GM19463 (cell line): ENCODE measurements at regions not wholly inside any gene's neighbourhood (a gene's known extent, or its start where the extent isn't known, plus 50 kb on each side); places are given as distances from the start of the nearest gene placed in this dataset.

ENCODE experiments used
- ATAC-seq: cut with Tn5 transposase; IDR thresholded peaks from one replicate; pipeline ENCODE4 v1.9.1; 2021; ENCODE audit warnings: mild to moderate bottlenecking, moderate library complexity; ENCODE audit not compliant: unreplicated experiment

DNA sequence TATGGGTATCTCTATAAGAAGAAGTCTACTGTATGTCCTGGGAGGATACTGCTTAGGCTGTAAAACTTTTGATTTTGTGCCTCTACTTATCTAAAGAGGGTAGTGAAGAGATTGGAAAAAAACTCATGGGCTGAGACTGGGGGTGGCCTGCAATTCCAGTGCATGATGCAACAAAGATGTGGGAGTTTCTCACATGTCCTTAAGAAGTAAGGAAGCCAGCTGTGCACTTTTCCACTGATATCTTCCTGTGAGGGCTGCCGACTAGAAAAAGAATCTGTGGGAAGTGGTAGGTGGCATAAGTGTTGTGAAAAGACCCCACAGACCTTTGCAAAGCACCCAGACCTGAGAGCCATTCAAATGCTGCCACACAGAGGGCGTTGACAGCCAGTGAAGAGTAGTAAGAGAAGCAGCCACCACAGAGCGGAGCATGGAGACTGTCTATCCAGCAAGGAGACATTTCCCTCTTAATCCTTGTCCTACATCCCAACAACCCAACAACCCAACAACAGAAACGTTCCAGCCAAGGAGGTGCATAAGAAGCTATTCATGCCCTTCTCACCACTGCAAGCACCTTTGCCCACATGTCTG, 65.1 kb downstream of the PFDN4 start:
- ATAC-seq: no peak

- no peak for ATAC-seq
Observed at GRCh38 chr20:54275359-54276111, 67.6 kb downstream of the PFDN4 start.

DNA sequence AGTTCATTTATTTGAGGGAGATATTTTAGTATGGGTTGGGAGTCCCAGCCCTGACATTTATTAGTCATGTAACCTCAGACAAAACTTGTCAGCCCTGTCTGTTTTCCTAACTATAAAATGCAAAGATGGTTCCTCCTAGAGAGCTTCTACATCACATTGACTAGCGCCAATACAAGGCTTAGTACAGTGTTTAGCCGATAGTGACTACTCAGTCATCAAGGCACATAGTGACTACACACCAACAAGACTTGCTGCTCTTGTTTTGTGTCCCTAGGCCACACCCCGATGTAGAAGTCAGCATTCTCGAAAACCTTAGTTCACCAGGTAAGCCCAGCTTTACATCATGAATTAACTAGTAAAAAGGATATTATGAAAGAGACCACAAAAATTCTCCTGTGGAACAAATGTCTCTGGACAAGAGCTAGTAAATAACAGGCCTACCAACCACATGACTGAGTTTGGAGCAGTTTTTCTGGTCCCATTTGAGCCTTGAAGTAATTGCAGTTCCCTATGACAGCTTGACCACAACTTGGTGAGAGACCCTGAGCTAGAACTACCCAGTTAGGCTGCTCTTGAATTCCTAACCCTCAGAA, 68.8 kb downstream of the PFDN4 start:
- ATAC-seq: no peak

DNA sequence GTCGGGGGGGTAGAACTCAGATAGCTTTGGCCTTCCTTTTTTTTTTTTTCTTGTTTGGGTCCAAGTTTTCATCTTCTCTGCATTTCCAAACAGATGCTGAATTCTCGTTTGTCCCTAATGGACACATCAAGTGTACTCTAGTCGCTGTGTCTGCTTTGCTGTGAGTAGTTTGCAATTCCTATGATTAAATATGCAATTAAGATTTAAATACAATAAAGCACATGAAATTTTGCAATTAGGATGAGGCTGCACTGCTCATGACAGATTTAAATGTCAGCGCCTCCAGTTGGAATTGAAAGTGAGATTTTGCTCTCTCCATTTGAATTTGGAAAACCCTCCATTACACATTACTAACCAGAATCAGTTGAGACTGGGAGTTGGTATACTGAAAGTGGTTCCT, 70.4 kb downstream of the PFDN4 start:
- no peak for ATAC-seq

DNA sequence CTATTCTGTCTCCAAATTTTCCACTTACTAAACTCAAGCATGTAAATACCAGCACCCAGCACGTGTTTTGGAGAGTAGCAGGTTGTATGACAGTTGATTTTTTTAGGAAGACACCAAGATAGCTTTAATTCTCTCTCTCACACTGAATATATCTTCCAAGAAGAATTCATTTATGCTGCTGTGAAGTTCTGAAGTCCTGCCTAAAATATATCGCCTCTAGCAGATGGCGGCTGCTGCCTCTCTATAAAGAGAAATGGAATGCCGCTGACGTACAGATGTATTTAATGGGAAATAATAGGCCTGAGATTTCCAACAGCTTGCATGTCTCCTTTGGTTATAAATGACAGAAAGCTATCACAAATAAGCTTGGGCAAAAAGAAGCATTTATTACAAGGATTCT, 74.7 kb downstream of the PFDN4 start:
- ATAC-seq: no peak

GRCh38 chr20:54283253-54283652, 75.4 kb downstream of the PFDN4 start:
- ATAC-seq: no peak

DNA sequence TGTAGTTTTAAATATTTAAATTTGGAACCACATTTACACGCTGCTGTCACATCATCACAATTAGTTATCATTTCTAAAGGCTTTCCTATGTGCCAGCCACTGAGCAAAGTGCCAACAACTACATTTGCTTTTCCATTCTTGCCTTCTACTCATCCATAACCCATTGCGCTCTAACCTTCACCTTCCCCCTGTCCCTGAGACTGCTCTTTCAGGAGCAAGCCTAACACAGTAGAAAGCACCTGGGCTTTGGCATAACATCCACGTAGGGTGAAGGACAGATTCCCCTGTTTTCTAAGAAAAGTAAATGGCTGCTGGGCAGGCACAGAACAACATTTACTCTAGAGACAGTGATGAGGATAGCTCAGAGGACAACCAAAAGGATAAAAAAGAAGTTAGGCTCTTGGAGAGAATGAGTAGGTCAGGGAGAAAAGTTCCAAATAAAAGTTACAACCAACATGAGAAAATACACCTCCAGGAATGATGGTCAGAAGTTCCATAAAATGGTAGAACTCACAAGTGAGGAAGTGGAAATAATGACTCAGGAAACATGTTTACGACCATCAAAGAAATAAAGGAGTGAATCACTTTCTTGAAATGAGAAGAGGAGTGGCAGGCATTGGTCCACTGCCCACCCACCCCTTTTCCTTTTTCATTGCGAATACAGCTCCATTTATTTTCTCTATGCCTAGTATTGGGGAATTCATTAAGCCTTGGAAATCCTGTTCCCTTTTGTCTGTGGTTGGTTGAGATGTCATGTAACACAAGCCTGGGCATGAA, 77.2 kb downstream of the PFDN4 start:
- no peak for ATAC-seq

DNA sequence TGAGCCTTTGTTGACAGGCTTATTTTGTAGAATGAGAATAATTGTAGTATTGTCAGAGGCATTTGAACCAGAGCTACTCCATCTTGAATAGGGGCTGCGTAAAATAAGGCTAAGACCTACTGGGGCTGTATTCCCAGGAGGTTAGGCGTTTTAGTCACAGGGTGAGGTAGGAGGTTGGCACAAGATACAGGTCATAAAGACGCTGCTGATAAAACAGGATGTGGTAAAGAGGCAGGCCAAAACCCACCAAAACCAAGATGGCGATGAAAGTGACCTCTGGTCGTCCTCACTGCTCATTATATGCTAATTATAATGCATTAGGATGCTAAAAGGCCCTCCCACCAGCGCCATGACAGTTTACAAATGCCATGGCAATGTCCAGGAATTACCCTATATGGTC, 82.7 kb downstream of the PFDN4 start:
- no peak for ATAC-seq

GRCh38 chr20:54291339-54292010, 83.6 kb downstream of the PFDN4 start:
- no peak for ATAC-seq

DNA sequence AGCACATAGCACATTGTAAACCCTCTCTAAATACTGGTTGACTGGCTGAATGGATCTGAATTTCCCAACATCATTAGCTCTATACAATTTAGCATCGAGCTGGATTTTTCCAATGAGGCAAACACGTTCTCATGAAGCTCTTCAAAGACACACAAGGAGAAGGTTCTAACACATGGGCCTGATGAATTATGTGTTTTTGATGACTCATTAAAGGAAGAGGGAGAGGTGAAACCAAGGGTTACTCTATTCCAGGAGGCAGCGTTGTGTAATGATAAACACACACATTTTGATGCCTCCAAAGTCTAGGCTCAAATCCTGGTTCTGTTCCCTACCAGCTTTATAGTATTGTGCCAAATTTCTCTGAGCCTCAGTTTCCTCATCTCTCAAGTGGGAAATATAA, 84.3 kb downstream of the PFDN4 start:
- ATAC-seq: no peak

DNA sequence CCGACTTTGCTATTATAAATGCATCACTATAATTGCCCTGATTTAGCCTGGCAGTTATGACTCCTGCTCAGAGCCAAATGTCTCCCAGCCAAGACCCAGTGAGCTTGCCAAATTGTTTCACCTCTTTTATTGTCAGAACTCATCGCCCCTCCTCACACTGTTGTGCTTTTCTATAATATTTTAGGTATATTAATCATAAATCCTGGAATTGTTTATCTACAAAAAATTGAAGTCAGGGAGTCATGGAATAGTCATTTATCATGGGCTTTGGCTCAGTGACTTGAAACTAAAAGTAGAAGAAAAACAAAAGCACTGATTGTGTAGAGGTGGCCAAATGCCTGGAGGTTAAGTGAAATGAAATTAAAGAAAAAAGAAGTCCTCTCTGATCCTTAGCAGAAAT, 85.6 kb downstream of the PFDN4 start:
- ATAC-seq: no peak

DNA sequence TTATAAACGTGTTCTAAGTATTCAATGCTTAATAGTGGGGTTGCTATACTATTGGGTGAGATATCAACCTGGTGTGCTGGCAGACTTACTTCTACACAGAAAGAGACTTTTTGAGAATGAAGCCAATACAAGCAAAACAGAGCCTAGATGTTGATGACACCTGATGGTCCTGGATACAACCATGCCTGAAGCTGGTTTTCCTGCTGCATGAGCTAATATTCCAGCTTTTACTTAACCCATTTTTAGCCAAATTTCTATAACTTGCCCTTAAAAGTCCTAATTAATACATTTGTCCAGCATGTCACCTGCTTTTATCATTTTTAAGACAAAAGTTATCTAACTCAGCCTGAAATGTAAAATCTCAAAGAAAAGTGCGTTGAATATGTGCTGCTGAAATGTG, 86.2 kb downstream of the PFDN4 start:
- no peak for ATAC-seq

DNA sequence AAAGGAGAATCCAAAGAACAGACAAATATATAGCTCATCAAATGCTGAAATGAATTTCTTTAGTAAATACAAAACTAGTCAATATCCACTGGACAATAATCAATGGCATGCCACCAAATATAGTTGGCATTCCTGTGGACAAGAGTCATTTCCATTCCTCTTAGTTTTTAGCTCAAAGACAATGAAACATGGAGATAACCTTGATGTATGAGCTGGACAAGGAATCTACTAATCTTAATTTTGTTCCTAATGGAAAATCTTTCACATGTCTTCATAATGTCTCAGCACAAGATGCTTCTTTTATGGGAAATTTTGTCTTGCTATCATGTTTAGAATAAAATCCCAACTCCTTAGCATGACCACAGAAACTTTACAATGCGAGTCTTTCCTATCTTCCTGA, 87.8 kb downstream of the PFDN4 start:
- ATAC-seq: no peak

DNA sequence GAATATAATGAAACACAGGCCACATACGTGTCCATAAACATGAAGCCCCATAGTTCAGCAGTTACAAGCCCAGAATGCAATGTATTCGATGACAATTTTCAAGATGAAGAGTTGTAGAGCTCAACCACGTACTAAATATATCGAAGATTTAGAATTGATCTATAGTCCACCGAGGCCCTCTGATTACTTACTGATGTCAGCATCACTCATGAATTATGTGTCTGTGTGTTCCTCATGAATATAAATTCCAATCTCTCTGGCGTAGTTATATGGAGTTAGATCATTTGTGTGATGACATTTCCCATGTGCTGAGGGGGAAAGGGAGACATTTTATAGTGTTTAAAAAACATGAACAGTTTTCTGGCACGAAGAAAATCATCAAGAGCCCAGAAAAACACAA, 97.5 kb downstream of the PFDN4 start:
- no peak for ATAC-seq

- ATAC-seq: no peak
Observed at GRCh38 chr20:54306985-54307710, 99.3 kb downstream of the PFDN4 start.

GRCh38 chr20:54308804-54309203, 100.9 kb downstream of the PFDN4 start:
- no peak for ATAC-seq

- ATAC-seq: no peak
Observed at GRCh38 chr20:54318892-54319291, 111.0 kb downstream of the PFDN4 start.

DNA sequence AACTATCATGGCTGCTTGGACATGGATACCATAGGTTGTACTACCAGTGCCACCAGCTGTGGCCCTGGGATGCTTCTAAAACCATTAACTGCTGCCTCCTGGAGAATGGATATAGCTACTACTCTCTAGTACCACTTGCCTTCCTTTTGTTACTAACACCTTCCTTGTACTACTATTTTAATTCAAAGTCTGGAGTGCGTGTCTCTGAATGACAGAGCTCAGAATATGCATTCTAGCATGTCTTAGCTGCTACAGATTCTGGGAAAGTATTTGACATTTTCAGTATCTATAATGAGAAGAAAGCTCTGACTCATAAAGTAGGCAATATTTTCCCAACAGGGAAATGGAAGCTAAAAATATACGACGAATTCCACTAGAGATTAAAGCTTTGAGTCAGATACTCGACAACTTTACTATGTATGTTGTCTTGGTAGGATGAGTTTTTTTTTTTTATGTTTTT, 112.3 kb downstream of the PFDN4 start:
- no peak for ATAC-seq

DNA sequence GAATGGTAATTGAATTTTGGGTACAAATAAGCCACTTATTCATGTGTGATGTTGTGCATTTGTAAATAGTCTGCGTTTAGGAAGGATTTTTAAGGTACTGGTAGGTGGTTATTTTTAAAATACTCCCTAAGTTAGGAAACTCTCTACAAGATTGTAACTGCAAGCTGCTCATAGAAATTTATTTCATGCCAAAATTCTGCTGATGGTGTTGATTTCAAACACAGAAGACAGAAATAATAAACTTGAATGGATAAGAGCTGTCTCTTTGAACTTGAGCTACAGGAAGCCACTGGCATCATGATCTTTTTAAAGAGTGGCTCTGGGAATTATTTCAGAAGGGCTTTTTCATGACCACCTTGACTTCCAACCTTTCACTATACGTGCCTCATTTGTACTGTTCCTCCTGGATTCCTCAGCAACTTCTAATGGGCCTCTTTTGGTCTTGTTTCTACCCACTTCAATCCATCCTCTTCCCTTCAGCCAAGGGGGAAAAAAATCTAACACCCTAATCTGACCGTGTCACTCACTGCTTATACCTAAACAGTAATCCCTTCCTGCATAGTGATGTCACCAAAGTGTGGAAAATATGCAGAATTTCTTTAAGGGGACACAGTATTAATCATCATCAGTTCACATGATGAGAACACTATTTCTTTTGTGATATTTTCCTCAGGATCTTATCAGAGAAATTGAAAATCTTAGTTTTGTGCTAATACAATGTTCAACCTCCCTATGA, 113.6 kb downstream of the PFDN4 start:
- no peak for ATAC-seq

DNA sequence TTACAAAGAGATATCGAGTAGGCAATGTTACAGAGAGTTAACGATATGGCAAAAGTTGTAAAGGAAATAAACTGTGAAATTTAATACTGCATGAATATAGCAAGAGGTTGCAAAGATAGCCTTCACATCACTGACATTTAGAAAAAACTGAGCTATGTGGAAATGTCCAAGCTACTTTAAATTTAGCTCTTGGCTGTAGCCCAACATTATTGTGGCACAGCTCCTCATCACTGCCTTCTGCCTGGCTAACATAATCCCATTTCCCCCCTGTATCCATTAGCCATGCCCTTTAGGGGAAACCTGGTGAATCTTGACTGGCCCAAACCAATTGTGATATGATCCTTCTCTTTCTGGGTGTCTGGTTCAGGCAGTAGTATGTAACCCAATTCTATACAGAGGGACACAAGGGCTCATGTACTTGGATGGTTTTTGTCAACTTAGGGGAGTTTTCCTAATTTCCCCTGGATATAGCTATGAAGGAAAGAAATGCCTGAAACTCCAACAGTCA, 115.4 kb downstream of the PFDN4 start:
- no peak for ATAC-seq
